Nucleus accumbens (tissue), 56 donors: ENCODE measurements at regions not wholly inside any gene's neighbourhood (a gene's known extent, or its start where the extent isn't known, plus 50 kb on each side); places are given as distances from the start of the nearest gene placed in this dataset.
"Not testable (repeated sequence)": the region's sequence is repeated elsewhere in the genome, so short reads cannot be mapped to it uniquely, and the experiment has no call there.

Experiments
- DNase-seq, 56 donors: peaks; one replicate each; lab custom pipeline; 2025; lab: John Stamatoyannopoulos, UW

DNA sequence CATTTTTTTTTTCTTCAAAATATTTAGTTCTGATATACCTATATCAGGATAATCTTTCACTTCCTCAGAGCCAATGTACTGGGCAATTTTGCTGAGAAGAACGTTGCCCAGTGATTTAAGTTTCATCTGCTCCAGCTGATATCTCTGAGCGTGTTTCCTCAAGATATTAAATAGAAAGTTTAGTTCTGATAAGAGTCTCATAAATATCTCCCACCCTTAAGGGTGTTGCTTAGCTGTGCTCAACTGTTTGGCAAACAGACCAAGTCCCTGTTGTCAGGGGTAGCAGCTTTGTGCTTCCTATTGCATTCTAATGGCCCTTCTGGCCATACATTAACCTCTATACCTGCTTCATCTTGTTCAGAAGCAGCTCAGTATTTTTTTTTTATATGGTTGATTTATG is 84.7 kb upstream of the GPR141 start:
- no peak for DNase-seq

DNA sequence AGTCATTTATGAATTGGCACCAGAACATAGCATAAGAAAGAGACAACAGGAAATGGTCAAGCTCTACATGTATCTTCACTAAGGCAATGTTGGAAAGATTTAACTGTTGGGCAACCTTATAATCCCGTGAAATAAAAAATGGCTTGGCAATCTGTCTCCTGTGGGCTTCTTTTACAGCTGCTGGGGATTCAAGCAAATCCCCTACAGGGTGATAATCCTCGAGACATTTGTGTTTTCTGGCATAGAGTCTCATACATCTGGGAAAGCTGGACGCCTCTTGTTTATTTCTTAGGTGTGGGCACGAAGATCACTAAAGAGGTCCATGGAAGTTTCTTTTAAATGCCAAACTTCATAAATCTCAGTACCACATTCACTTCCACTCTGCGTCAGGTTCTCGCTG is 82.2 kb upstream of the GPR141 start:
- no peak for DNase-seq

DNA sequence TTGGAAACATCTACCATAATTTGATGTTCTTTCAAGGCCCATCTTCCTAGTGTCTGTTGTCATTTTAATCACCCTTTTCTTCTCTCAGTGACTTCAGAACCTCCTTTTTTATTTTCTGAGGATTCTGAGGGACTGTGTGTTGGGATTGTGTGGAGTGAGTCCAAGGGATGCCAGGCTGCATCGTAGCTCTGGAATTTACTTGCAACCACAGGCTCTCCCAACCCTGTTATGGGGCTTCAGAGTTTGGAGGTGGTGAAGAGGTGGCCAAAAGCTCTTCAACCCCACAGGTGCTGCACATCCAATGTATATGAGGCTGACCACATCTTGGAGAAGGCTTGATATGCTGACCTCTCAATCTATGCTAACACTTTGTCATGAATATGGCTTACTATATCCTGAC is 79.5 kb upstream of the GPR141 start:
- no peak for DNase-seq

- DNase-seq = not testable (repeated sequence)
Observed at GRCh38 chr7:37617406-37617805, 66.2 kb upstream of the GPR141 start.

GRCh38 chr7:37633048-37633447 is 50.5 kb upstream of the GPR141 start:
- DNase-seq = no peak
